Lower lobe of right lung (tissue), 2 donors: ENCODE measurements at regions not wholly inside any gene's neighbourhood (a gene's known extent, or its start where the extent isn't known, plus 50 kb on each side); places are given as distances from the start of the nearest gene placed in this dataset.

Experiments used
- ATAC-seq, 2 donors: fragments of 200-7000 bp; cut with Tn5 transposase; one replicate each; pipeline ENCODE4 v1.9.1; 2020 to 2022; ENCODE audit warnings: mild to moderate bottlenecking in 2 of 2, moderate library complexity in 2 of 2
- DNase-seq: peaks from one replicate; pipeline ENCODE4 v3.0.0-alpha.2; 2020
- H3K27ac ChIP-seq: fragments of 200-600 bp; one replicate; pipeline ENCODE4 v1.8.0; 2022
- H3K27me3 ChIP-seq: fragments of 200-600 bp; one replicate; pipeline ENCODE4 v1.8.0; 2022; ENCODE audit warnings: low read depth
- H3K36me3 ChIP-seq: fragments of 200-600 bp; one replicate; pipeline ENCODE4 v1.8.0; 2022; ENCODE audit warnings: mild to moderate bottlenecking
- H3K4me1 ChIP-seq: fragments of 200-600 bp; one replicate; pipeline ENCODE4 v1.8.0; 2022
- H3K4me3 ChIP-seq: fragments of 200-600 bp; one replicate; pipeline ENCODE4 v1.8.0; 2022; ENCODE audit warnings: mild to moderate bottlenecking
- H3K9me3 ChIP-seq: fragments of 200-600 bp; one replicate; pipeline ENCODE4 v1.8.0; 2022
- CTCF ChIP-seq: fragments of 200-600 bp; IDR thresholded peaks from one replicate; pipeline ENCODE4 v1.8.0; 2022; ENCODE audit warnings: antibody characterized with exemption, mild to moderate bottlenecking
- intact Hi-C: fragments of 100-400 bp; cut with DNase I; formaldehyde crosslinking; loops from one replicate; pipeline ENCODE4 v1.11.0; 2022
- donor health status: DM: no; HTN: yes; CAD: no; lungs with severe emphysema.

- H3K4me1 ChIP-seq = no peaks in the 10 kb centered on the region
- DNase-seq (no peak), ATAC-seq (no peak)
- no peak for TF ChIP-seq CTCF
- no peaks in the 10 kb centered on the region for H3K27me3 ChIP-seq
- no peaks in the 10 kb centered on the region for H3K9me3 ChIP-seq
- H3K36me3 ChIP-seq = no peaks in the 10 kb centered on the region
- no peak overlapping the region for H3K4me3 ChIP-seq
- no peak overlapping the region for H3K27ac ChIP-seq
- intact Hi-C loops = no loop called here
These were observed 164.4 kb downstream of the C11orf91 start for GRCh38 chr11:33536178-33536577.

GRCh38 chr11:33534575-33534974, 166.1 kb downstream of the C11orf91 start:
- intact Hi-C loops = no loop called here
- Histone ChIP-seq H3K27ac (no peak overlapping the region), H3K27me3 (no peaks in the 10 kb centered on the region), H3K4me3 (no peak overlapping the region), H3K9me3 (no peaks in the 10 kb centered on the region), H3K36me3 (no peaks in the 10 kb centered on the region), H3K4me1 (no peaks in the 10 kb centered on the region)
- ATAC-seq = no peak
- TF ChIP-seq CTCF = no peak
- no peak for DNase-seq

- Histone ChIP-seq H3K4me1 (no peaks in the 10 kb centered on the region), H3K36me3 (no peaks in the 10 kb centered on the region), H3K4me3 (no peak overlapping the region), H3K27ac (no peak overlapping the region), H3K9me3 (no peaks in the 10 kb centered on the region), H3K27me3 (no peaks in the 10 kb centered on the region)
- intact Hi-C loops = no loop called here
- DNase-seq = no peak
- no peak for TF ChIP-seq CTCF
- ATAC-seq = no peak
These were observed 167.1 kb downstream of the C11orf91 start for GRCh38 chr11:33533386-33534052.

- Histone ChIP-seq H3K4me1 (no peaks in the 10 kb centered on the region), H3K9me3 (peaks cover 4% of the 10 kb centered on the region), H3K27me3 (no peaks in the 10 kb centered on the region), H3K4me3 (no peak overlapping the region), H3K27ac (no peak overlapping the region), H3K36me3 (no peaks in the 10 kb centered on the region)
- DNase-seq (no peak), ATAC-seq (no peak)
- no peak for TF ChIP-seq CTCF
- intact Hi-C loops = no loop called here
These were observed 167.8 kb downstream of the C11orf91 start for GRCh38 chr11:33532720-33533385.

- TF ChIP-seq CTCF = no peak
- intact Hi-C loops = no loop called here
- no peak for ATAC-seq
These were observed 168.4 kb downstream of the C11orf91 start for GRCh38 chr11:33532257-33532656.

More at GRCh38 chr11:33532257-33532656, 168.4 kb downstream of the C11orf91 start:
- Histone ChIP-seq H3K9me3 (peaks cover 7% of the 10 kb centered on the region), H3K27ac (no peak overlapping the region), H3K27me3 (no peaks in the 10 kb centered on the region), H3K4me1 (no peaks in the 10 kb centered on the region), H3K4me3 (no peak overlapping the region), H3K36me3 (no peaks in the 10 kb centered on the region)
- DNase-seq = no peak
